ENCODE measurements at regions not wholly inside any gene's neighbourhood (a gene's known extent, or its start where the extent isn't known, plus 50 kb on each side); places are given as distances from the start of the nearest gene placed in this dataset.

DNA sequence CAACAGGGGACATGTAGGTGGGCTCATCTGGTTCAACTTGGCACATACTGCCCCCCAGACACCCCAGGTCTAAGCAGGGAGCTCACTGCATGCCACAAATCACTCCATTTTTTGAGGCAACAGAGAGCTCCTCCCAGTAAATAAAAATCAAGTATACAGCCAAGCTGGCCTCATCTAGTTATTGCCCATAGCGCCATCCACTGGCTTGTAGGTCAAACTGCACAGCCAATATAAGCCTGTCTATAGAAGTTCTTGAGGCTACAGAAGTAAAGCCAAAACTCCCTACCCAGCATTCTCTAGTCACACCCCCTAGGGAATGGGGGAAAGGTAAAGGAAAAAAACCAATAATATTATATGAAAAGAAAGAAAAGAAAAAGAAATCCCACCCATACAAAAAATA is 453.7 kb downstream of the ZNF385D start:
- no peak for FAIRE-seq
- Histone ChIP-seq H3K27ac (ENCODE audit: low read depth in 2 of 2, low read length in 2 of 2) (no peak overlapping the region), H3K9ac (ENCODE audit: low read length in 3 of 3) (no peak overlapping the region)

DNA sequence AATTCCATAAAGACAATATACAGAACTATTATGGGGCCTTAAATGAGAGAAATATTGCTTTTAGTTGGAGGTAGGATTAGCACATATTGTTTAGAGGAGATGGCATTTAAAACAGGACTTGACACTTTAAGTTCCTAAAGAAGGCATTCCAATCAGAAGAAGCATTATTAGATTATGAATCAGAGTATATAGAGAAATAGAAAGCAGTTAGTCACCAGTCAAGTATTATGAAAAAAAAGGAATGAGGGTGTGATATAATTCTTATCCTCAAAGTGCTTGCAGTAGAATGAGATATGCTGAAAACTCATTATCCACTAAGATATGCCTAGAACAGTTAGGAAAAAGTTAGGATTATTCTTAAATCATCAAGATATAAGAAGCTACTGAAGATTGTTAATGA is 456.2 kb downstream of the ZNF385D start:
- Histone ChIP-seq H3K4me1 (ENCODE audit: control insufficient read depth in 2 of 3, insufficient read depth in 2 of 3, low read depth in 1 of 3, low read length in 3 of 3) (no peaks in the 10 kb centered on the region), H3K27ac (ENCODE audit: low read depth in 2 of 2, low read length in 2 of 2) (no peak overlapping the region), H3K36me3 (ENCODE audit: control insufficient read depth in 2 of 3, insufficient read depth in 3 of 3, low read length in 3 of 3) (no peaks in the 10 kb centered on the region), H3K9ac (ENCODE audit: low read length in 3 of 3) (no peak overlapping the region), H3K9me3 (ENCODE audit: control insufficient read depth in 2 of 3, insufficient read depth in 1 of 3, low read length in 3 of 3) (peaks cover 0 to 3% (median 2%) of the 10 kb centered on the region in 3 donors), H3K4me3 (ENCODE audit: low read length in 3 of 3) (no peak overlapping the region), H3K27me3 (ENCODE audit: control insufficient read depth, insufficient read depth, low read length) (no peaks in the 10 kb centered on the region)
- DNase-seq (no peak), FAIRE-seq (no peak)
- TF ChIP-seq, protein P1, sequence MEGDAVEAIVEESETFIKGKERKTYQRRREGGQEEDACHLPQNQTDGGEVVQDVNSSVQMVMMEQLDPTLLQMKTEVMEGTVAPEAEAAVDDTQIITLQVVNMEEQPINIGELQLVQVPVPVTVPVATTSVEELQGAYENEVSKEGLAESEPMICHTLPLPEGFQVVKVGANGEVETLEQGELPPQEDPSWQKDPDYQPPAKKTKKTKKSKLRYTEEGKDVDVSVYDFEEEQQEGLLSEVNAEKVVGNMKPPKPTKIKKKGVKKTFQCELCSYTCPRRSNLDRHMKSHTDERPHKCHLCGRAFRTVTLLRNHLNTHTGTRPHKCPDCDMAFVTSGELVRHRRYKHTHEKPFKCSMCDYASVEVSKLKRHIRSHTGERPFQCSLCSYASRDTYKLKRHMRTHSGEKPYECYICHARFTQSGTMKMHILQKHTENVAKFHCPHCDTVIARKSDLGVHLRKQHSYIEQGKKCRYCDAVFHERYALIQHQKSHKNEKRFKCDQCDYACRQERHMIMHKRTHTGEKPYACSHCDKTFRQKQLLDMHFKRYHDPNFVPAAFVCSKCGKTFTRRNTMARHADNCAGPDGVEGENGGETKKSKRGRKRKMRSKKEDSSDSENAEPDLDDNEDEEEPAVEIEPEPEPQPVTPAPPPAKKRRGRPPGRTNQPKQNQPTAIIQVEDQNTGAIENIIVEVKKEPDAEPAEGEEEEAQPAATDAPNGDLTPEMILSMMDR (IDR thresholded peaks at IDR 0.05; ENCODE audit: borderline replicate concordance, extremely low read depth, insufficient read depth): no peak
- intact Hi-C loops (cut with DNase I): no loop called here

More for the DNA sequence above, 453.7 kb downstream of the ZNF385D start:
- DNase-seq: no peak
- Histone ChIP-seq H3K4me3 (ENCODE audit: low read length in 3 of 3) (no peak overlapping the region), H3K27me3 (ENCODE audit: control insufficient read depth, insufficient read depth, low read length) (no peaks in the 10 kb centered on the region), H3K36me3 (ENCODE audit: control insufficient read depth in 2 of 3, insufficient read depth in 3 of 3, low read length in 3 of 3) (no peaks in the 10 kb centered on the region), H3K4me1 (ENCODE audit: control insufficient read depth in 2 of 3, insufficient read depth in 2 of 3, low read depth in 1 of 3, low read length in 3 of 3) (no peaks in the 10 kb centered on the region), H3K9me3 (ENCODE audit: control insufficient read depth in 2 of 3, insufficient read depth in 1 of 3, low read length in 3 of 3) (peaks cover 0 to 5% (median 3%) of the 10 kb centered on the region in 3 donors)
- intact Hi-C loops (cut with DNase I): no loop called here
- TF ChIP-seq, protein P1 (IDR thresholded peaks at IDR 0.05; ENCODE audit: borderline replicate concordance, extremely low read depth, insufficient read depth): no peak

DNA sequence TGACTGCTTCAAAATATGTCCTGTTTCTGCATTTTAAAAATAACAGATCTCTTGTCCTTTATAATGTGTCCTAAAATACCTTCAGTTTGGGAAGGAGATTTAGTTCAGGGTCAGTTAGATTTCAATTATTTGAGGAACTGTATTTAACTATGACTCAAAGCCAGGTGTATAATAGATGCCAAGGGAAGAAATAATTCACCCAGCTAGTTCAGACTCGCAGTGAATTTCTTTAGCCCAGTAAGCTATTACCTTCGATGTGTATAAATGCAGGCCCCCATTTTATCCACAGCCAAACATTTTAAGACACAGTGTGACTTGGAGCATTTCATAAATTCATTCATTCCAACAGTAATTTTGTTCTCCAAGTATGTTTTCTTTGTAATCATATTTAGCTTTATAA is 458.0 kb downstream of the ZNF385D start:
- Histone ChIP-seq H3K4me3 (ENCODE audit: low read length in 3 of 3) (no peak overlapping the region), H3K9ac (ENCODE audit: low read length in 3 of 3) (no peak overlapping the region), H3K4me1 (ENCODE audit: control insufficient read depth in 2 of 3, insufficient read depth in 2 of 3, low read depth in 1 of 3, low read length in 3 of 3) (no peaks in the 10 kb centered on the region), H3K36me3 (ENCODE audit: control insufficient read depth in 2 of 3, insufficient read depth in 3 of 3, low read length in 3 of 3) (no peaks in the 10 kb centered on the region), H3K9me3 (ENCODE audit: control insufficient read depth in 2 of 3, insufficient read depth in 1 of 3, low read length in 3 of 3) (peaks cover 0 to 2% (median 0%) of the 10 kb centered on the region in 3 donors), H3K27ac (ENCODE audit: low read depth in 2 of 2, low read length in 2 of 2) (no peak overlapping the region), H3K27me3 (ENCODE audit: control insufficient read depth, insufficient read depth, low read length) (no peaks in the 10 kb centered on the region)
- TF ChIP-seq, protein P1 (IDR thresholded peaks at IDR 0.05; ENCODE audit: borderline replicate concordance, extremely low read depth, insufficient read depth): no peak
- FAIRE-seq (no peak), DNase-seq (peak in 1 of 5 donors; percentile 8)
- intact Hi-C loops (cut with DNase I): no loop called here

DNA sequence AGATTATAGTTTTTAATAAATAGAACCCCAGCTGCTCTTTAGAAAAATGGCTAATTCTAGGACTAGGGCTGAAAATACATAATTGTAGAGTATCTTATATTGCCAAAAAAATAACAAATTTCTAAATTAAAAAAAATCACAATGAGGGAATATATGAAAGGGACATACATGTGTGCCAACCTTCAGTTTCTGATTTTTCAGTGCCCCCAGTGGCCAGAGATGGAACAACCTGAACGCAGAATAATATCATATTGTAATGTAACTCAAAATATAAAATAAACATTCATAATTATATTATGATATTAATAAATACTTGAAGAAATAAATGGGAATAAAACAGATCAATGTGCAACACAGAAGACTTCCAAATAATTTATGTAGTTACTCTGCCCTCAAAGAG is 460.5 kb downstream of the ZNF385D start:
- FAIRE-seq: peak; percentile 77
- intact Hi-C loops (cut with DNase I): no loop called here

More for the DNA sequence above, 460.5 kb downstream of the ZNF385D start:
- TF ChIP-seq, protein P1 (IDR thresholded peaks at IDR 0.05; ENCODE audit: borderline replicate concordance, extremely low read depth, insufficient read depth): peak; percentile 30
- Histone ChIP-seq H3K9ac (ENCODE audit: low read length in 3 of 3) (no peak overlapping the region), H3K27ac (ENCODE audit: low read depth in 2 of 2, low read length in 2 of 2) (no peak overlapping the region), H3K36me3 (ENCODE audit: control insufficient read depth in 2 of 3, insufficient read depth in 3 of 3, low read length in 3 of 3) (no peaks in the 10 kb centered on the region), H3K9me3 (ENCODE audit: control insufficient read depth in 2 of 3, insufficient read depth in 1 of 3, low read length in 3 of 3) (no peaks in the 10 kb centered on the region), H3K4me1 (ENCODE audit: control insufficient read depth in 2 of 3, insufficient read depth in 2 of 3, low read depth in 1 of 3, low read length in 3 of 3) (no peaks in the 10 kb centered on the region), H3K4me3 (ENCODE audit: low read length in 3 of 3) (no peak overlapping the region), H3K27me3 (ENCODE audit: control insufficient read depth, insufficient read depth, low read length) (no peaks in the 10 kb centered on the region)
- no peak for DNase-seq
